HG02970 (cell line): ENCODE measurements at regions not wholly inside any gene's neighbourhood (a gene's known extent, or its start where the extent isn't known, plus 50 kb on each side); places are given as distances from the start of the nearest gene placed in this dataset.
"Not testable (repeated sequence)": the region's sequence is repeated elsewhere in the genome, so short reads cannot be mapped to it uniquely, and the experiment has no call there.

Source experiments
- ATAC-seq: cut with Tn5 transposase; IDR thresholded peaks from one replicate; pipeline ENCODE4 v1.9.1; 2021; ENCODE audit warnings: mild to moderate bottlenecking, moderate library complexity, moderate number of reproducible peaks; ENCODE audit not compliant: unreplicated experiment, low FRiP score

DNA sequence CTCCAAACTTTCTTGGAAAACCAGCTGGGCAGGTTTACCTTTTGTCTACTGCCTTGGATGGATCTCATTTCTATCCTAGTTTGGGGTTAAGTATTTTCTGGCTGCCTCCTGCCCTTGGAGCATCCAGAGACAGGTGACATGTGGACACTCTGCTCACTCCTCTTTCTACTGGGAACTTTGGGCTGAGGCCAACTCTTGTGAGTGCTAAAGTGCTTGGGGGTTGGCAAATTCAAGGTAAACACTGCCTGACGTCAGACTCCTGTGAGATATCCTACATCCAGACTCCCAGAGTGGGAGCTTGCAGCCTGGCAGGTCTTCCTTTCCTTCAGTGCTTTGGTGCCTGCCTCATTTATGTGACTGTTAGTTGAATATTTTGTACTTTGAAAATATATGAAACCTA lies 388.1 kb downstream of the KCNRG start:
- ATAC-seq: no peak

DNA sequence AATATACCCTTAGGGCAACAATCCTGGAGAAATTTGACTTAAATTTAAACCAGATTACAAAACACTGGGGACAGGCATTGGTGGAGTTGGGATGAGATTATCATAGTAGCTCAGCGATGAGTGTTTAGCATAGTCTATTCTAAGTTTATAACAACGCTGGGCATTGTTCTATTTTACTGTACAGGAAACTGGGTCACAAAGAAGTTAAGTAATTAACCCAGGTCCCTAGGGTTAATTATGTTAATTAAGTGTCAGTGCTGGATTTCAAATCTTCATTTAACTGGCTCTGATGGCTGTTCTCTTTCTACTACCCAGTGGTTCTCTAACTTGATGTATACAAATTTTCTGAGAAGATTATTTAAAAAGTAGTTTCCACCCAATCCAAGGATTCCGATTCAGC lies 388.9 kb downstream of the KCNRG start:
- ATAC-seq: no peak

DNA sequence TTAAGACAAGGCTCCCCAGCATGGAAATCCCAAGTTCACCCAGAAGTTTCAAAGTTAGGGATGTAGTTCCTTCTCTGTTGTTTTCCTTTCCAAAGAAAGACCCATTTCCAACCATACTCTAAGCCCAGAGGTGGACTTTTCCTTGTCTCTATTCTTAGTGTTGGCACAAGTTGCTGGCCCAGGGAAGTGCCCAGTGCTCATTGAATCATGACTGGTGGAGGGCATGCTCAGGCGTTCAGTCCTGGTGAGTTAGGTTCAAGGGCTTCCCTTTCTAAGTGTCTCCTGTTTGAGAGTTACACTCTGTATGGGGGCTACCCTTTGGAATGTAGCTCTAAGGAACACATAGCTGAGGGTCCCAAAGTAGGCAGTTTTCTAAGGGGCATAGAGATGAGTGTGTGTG lies 389.5 kb downstream of the KCNRG start:
- ATAC-seq: no peak

GRCh38 chr13:50406831-50407230 lies 391.6 kb downstream of the KCNRG start:
- ATAC-seq: no peak

DNA sequence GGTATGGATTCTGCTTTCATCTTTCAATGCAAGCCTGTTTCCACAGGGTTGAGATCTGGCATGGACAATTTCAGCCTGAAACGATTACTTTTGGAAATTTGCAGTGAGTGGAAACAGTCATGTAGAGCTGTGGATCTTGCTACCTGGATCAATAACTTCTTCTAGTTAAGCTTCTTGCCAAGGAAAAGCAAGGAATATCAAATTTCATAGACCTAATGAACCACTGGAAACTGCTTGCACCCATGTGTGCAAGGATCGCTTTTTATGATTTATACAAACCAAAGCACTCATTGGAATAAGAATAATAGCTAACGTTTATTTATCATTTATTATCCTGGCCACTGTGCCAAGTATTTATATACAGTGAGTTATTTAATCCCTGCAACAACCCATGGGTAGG lies 392.8 kb downstream of the KCNRG start:
- ATAC-seq: no peak

DNA sequence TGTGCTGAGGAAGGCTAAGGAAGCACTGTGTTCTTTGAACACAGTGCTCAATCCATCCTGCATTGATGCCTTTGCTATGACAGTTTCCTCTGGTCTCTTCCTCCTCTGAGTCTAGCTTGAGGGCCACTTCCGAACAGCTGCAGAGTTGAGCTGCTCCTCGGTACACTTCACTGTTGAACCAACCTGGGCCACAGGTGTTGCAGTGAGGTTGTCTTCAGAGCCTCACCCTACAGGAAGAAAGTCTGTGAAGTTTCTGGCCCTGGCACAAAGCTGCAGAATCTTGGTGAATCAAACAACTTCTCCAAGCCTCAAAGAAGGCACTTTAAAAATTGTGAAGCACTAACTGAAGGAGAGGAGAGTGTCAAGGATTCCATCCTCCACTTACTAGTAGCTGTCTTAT lies 394.0 kb downstream of the KCNRG start:
- ATAC-seq: no peak

GRCh38 chr13:50410921-50411746 lies 395.9 kb downstream of the KCNRG start:
- no peak for ATAC-seq

DNA sequence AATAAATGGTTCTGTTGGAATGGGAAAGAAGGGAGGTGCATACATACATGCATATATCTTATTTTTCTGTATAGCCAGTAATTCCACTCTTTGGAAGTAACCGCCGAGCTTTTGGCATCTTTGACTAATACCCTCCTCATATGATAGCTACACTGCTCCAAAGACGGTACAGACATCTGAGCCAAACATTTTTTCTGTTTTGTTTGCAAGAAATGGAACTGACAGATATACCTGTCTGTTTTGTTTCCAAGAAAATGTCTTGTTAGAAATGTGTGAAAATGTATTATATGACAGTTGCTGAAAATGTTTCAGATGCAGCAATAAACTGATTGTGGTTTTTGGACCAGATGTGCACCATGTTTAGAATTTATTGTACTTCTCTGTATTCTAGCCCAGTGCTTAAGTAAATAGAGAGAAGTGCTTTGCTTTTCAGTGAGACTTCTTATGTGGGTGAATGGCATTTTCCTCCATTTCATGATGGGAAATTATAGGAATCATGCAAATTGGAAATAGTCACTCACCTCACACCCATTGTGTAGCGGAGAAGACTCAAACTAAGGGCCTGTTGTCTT lies 396.9 kb downstream of the KCNRG start:
- no peak for ATAC-seq

- ATAC-seq: no peak
Measured at GRCh38 chr13:50414640-50415039, 399.4 kb downstream of the KCNRG start.

DNA sequence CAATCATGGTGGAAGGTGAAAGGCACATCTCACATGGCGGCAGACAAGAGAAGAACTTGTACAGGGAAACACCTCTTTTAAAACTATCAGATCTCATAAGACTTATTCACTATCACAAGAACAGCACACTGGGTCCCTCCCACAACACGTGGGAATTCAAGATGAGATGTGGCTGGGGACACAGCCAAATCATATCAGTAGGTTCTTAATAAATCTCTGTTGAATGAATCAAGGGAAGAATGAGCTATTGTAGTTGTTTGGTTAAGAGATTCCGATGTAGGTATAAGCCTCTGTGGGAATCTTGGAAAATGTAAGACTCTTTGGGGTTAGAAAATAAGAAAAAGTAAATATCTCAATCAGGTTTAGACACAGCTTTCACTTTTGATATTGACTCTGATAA lies 400.2 kb downstream of the KCNRG start:
- ATAC-seq: no peak

DNA sequence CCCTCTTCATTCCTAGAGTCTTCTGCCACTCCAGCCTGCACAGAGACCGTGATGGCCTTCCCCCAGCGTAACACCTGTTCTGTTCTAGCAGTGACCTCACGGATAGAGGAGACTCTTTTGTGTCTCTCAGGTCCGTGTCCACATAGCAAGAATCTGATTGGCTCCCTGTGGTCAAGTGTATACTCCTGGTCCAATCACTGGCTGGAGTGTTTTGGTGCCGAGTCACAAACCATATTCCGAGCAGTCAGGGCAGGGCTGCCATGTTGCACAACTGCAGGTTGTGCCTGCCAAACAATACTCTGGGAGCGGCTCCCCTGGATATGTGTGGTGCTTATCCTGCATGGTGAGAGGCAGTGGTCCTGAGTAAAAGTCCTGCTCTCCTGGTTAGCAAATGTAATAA lies 402.4 kb downstream of the KCNRG start:
- no peak for ATAC-seq

DNA sequence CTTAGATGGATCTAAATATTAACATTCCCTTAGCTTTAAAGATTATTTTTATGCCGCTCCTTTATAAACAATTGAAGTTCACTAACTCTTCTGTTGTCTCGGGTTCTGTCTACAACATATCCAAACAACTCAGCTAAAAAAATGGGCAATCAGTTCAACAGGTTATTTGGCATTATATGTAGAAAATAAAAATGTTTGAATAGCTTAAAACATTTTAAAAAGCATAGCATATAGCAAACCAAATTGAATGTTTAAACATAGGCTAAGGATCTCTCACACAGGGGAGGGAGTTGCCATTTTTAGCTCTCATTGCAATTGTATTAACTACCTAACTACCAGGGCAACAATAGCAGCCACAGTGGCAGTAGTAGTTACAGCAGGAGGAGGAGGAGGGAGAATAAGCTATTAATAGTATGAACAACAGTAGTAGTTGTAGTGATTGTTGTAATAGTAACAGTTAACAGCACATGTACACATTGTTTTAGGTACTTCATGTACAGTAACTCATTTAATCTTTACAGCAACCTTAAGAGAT lies 404.2 kb downstream of the KCNRG start:
- no peak for ATAC-seq

DNA sequence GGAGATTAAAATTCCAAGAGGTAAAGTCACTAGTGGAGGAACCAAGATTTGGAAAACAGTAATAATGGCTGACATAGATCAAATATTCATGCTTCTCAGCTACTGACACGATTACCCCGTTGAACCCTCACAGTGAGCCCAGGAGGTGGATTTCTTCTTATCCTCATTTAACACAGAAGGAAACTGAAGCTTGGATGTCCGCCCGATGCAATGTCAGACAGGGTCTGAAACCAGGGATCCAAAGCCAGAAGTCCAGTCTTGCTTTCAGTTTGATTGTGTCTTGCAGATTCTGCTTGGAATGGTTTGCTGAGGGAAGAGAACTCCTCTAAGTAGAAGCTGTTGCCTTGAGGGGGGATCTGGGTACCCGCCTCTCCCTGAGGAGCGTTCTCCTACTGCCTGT lies 404.7 kb downstream of the KCNRG start:
- ATAC-seq: no peak

- ATAC-seq: no peak
Measured at GRCh38 chr13:50420718-50421472, 405.7 kb downstream of the KCNRG start.

DNA sequence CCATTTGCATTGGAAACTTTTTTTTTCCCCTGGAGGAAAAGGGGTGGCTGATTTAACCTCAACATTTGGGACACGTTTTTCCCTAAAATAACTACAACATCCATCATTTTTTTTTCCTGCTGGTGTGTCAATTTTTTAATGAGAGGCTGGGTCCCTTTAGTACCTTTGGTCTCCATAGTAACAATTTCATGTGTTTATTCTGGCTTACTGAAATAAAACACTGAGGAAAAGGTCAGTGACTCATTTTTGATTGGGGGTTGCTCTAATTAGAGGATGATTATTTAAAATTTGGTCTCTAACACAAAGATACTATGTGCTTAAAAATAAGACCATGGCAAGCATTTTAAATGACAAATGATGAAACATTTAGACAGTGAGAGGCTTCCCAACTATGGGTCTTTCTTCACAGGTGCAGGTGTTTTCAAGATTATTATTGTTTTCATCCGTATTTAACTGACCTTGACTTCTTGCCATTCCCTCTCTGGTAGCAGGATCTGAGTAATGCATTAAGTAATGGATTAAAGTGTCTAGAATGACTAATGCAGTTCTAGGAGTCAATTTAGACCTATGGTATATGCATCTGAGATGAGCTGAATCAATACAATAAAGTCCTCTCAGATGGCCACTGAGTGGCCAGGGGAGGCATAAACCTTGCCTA lies 406.4 kb downstream of the KCNRG start:
- no peak for ATAC-seq

GRCh38 chr13:50422181-50423148 lies 407.2 kb downstream of the KCNRG start:
- no peak for ATAC-seq

DNA sequence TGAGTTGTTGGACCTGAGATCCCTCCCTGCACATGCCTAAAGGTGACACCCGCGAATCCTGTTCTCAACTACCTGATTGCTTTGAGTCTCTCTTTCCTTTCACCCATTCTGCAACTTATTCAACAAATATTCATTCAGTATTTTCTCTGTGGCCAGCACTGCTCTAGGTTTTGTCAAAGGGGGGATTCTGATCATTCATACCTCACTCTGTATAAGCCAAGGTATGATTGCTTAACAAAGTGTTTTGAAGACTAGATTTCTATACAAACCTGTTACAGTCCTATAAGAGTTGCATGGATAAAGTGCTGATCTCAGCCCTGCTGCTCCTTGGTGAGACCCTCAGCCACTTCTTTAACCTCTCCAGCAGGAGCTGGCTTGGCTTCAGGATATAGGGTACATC lies 409.7 kb downstream of the KCNRG start:
- no peak for ATAC-seq

- ATAC-seq: no peak
Measured at GRCh38 chr13:50425772-50426171, 410.5 kb downstream of the KCNRG start.

DNA sequence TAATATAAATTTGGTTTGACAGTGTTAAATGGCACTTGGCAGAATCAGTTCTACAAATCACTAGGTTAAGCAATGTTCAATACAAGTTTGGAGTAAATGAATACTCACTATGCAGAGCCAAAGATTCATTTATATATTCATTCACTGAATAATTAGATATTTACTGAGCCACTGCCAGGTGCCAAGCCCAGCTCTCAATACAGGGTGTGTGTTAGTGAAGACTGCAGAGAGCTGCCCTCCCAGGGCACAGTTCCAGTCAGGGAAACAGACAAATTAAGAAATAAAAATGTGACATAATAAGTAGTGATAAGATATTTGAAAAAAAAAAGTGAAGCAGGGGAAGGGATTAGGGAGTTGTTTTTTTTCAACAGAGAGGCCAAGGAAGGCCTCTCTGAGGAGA lies 411.7 kb downstream of the KCNRG start:
- ATAC-seq: no peak

- ATAC-seq: not testable (repeated sequence)
Measured at GRCh38 chr13:50427511-50427910, 412.3 kb downstream of the KCNRG start.
